ENCODE measurements at regions not wholly inside any gene's neighbourhood (a gene's known extent, or its start where the extent isn't known, plus 50 kb on each side); places are given as distances from the start of the nearest gene placed in this dataset.

DNA sequence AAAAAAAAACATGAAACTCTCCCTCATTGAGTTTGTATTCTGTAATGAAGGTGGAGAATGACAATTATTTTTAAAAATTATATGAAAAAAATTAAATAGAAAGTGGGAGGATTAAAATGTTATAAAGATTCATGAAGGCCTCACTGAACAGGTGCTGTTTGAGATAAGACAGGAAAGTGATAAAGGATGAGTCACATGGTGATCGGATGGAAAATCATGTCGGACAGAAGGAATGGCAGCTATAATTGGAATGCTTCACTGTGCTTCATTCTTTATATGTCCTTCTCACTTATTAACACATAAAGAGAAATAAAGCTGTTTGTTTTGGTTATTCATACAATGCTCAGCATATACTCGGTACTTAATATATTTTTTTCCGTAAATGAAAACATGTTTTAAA, 464.5 kb upstream of the RGMB start (continued):
- TF ChIP-seq, protein P1, sequence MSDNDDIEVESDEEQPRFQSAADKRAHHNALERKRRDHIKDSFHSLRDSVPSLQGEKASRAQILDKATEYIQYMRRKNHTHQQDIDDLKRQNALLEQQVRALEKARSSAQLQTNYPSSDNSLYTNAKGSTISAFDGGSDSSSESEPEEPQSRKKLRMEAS (CRISPR knock-in tag; IDR thresholded peaks at IDR 0.05), result no peak
- TF ChIP-seq NR2C2 (CRISPR knock-in tag; IDR thresholded peaks at IDR 0.05) (no peak), ZNF396 (CRISPR knock-in tag; IDR thresholded peaks at IDR 0.05; ENCODE audit: borderline replicate concordance) (no peak), ZNF263 (CRISPR knock-in tag; IDR thresholded peaks at IDR 0.05; ENCODE audit: low read depth) (no peak), ZNF138 (CRISPR knock-in tag; conservative IDR thresholded peaks at IDR 0.05) (no peak), CREB1 (CRISPR knock-in tag; IDR thresholded peaks at IDR 0.05) (no peak), GABPB1 (CRISPR knock-in tag; IDR thresholded peaks at IDR 0.05) (no peak), GRHL2 (CRISPR knock-in tag; IDR thresholded peaks at IDR 0.05; ENCODE audit: insufficient replicate concordance, severe bottlenecking) (no peak), JUN (CRISPR knock-in tag; IDR thresholded peaks at IDR 0.05) (no peak), ZNF671 (CRISPR knock-in tag; IDR thresholded peaks at IDR 0.05) (no peak), ZNF232 (CRISPR knock-in tag; IDR thresholded peaks at IDR 0.05) (no peak)
- TF ChIP-seq, protein P2, sequence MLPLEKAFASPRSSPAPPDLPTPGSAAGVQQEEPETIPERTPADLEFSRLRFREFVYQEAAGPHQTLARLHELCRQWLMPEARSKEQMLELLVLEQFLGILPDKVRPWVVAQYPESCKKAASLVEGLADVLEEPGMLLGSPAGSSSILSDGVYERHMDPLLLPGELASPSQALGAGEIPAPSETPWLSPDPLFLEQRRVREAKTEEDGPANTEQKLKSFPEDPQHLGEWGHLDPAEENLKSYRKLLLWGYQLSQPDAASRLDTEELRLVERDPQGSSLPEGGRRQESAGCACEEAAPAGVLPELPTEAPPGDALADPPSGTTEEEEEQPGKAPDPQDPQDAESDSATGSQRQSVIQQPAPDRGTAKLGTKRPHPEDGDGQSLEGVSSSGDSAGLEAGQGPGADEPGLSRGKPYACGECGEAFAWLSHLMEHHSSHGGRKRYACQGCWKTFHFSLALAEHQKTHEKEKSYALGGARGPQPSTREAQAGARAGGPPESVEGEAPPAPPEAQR (CRISPR knock-in tag; IDR thresholded peaks at IDR 0.05), result no peak

DNA sequence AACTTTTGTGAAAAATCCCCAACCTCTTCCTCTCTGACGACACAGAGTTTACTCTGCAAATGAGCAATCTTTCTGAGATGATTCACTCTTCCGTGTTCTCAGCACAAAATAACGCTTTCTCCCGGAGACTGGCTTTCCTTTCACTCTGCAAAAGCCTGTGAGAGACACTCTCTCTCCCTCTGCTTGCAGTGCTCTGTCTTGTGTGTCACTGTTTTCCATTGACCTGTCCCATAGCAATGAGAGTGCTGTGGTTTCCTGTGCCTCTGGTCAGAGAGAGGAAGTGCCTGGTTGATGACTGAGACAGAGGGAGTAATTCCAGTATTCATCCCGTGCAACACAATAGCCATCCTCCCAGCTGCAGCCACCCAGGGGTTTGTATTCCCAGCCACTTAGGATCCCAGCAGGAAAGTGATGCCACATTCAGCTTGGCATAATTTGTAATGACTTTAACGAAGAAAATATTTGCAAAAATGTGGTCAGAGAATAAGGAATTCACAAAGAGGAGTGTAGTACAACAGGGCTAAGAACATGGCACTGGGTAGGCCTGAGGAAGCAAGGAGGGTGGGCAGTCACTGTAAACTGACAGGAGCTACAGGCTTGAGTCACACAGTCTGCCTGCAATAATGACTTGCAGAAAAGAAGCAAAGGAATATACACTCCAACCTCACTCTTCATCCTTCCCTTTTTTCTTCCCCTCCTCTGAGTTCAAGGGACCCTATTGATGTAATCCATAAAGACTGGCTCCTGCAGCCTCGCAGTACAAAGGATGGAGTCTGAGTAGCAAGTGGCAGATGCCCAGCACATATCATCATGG, 463.5 kb upstream of the RGMB start:
- Mint-ChIP-seq H3K4me3 (no peak overlapping the region), H3K36me3 (no peaks in the 10 kb centered on the region), H3K9me3 (no peaks in the 10 kb centered on the region), H3K27ac (peak overlapping the region; percentile 94), H3K27me3 (ENCODE audit: low read depth) (no peaks in the 10 kb centered on the region), H3K4me1 (peaks cover 16% of the 10 kb centered on the region)
- ATAC-seq, result peak; percentile 99
- peak; percentile 24 for DNase-seq (ENCODE audit: low spot score)
- TF ChIP-seq ETV6 (CRISPR knock-in tag; IDR thresholded peaks at IDR 0.05), result 0 out of 2 replicates have a peak, but pooled peaks have one; percentile 12
- peak; percentile 45; the same call in 1 of the 2 replicates for TF ChIP-seq TEAD1 (CRISPR knock-in tag; IDR thresholded peaks at IDR 0.05)
- TF ChIP-seq ZNF121 (CRISPR knock-in tag; IDR thresholded peaks at IDR 0.05), result 0 out of 2 replicates have a peak, but pooled peaks have one; percentile 8
- TF ChIP-seq, protein P3, sequence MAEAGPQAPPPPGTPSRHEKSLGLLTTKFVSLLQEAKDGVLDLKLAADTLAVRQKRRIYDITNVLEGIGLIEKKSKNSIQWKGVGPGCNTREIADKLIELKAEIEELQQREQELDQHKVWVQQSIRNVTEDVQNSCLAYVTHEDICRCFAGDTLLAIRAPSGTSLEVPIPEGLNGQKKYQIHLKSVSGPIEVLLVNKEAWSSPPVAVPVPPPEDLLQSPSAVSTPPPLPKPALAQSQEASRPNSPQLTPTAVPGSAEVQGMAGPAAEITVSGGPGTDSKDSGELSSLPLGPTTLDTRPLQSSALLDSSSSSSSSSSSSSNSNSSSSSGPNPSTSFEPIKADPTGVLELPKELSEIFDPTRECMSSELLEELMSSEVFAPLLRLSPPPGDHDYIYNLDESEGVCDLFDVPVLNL (CRISPR knock-in tag; IDR thresholded peaks at IDR 0.05; ENCODE audit: borderline replicate concordance, low read depth), result no peak
- ChIA-PET POLR2A (no interaction called here), CTCF (interaction anchor here (1.0 kb wide), 1 partner anchor 459 kb away, joined by 4 read pairs; no protein-coding TSS in a partner anchor)

DNA sequence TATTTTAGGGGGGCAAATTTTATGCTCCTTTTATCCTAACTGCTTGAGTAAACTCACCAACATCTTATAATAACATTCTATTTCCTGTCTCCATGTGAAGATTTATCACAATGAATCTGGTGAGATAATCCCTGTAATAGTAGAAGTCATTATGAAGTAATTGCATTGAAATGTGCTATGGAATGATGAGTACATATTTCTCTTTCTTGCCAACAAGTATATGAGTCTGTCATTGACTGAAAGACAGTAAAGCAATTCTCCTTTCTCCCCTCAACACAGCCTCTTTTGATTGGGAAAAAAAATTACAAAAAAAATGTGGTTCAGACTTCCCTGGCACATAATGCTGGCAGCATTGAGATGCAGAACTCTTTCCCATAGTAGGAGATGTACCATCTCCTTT, 459.2 kb upstream of the RGMB start:
- POLR2A ChIA-PET, result no interaction called here
- Mint-ChIP-seq H3K4me1 (peaks cover 22% of the 10 kb centered on the region), H3K27ac (no peak overlapping the region), H3K4me3 (no peak overlapping the region), H3K36me3 (no peaks in the 10 kb centered on the region), H3K9me3 (no peaks in the 10 kb centered on the region), H3K27me3 (ENCODE audit: low read depth) (no peaks in the 10 kb centered on the region)
- no peak for ATAC-seq
- DNase-seq (ENCODE audit: low spot score), result no peak
- CTCF ChIA-PET, result no interaction called here
- TF ChIP-seq GTF2I (CRISPR knock-in tag; conservative IDR thresholded peaks at IDR 0.05), result no peak
- TF ChIP-seq, protein P4, sequence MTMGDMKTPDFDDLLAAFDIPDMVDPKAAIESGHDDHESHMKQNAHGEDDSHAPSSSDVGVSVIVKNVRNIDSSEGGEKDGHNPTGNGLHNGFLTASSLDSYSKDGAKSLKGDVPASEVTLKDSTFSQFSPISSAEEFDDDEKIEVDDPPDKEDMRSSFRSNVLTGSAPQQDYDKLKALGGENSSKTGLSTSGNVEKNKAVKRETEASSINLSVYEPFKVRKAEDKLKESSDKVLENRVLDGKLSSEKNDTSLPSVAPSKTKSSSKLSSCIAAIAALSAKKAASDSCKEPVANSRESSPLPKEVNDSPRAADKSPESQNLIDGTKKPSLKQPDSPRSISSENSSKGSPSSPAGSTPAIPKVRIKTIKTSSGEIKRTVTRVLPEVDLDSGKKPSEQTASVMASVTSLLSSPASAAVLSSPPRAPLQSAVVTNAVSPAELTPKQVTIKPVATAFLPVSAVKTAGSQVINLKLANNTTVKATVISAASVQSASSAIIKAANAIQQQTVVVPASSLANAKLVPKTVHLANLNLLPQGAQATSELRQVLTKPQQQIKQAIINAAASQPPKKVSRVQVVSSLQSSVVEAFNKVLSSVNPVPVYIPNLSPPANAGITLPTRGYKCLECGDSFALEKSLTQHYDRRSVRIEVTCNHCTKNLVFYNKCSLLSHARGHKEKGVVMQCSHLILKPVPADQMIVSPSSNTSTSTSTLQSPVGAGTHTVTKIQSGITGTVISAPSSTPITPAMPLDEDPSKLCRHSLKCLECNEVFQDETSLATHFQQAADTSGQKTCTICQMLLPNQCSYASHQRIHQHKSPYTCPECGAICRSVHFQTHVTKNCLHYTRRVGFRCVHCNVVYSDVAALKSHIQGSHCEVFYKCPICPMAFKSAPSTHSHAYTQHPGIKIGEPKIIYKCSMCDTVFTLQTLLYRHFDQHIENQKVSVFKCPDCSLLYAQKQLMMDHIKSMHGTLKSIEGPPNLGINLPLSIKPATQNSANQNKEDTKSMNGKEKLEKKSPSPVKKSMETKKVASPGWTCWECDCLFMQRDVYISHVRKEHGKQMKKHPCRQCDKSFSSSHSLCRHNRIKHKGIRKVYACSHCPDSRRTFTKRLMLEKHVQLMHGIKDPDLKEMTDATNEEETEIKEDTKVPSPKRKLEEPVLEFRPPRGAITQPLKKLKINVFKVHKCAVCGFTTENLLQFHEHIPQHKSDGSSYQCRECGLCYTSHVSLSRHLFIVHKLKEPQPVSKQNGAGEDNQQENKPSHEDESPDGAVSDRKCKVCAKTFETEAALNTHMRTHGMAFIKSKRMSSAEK (CRISPR knock-in tag; IDR thresholded peaks at IDR 0.05; ENCODE audit: borderline replicate concordance), result no peak
- TF ChIP-seq, protein P5, sequence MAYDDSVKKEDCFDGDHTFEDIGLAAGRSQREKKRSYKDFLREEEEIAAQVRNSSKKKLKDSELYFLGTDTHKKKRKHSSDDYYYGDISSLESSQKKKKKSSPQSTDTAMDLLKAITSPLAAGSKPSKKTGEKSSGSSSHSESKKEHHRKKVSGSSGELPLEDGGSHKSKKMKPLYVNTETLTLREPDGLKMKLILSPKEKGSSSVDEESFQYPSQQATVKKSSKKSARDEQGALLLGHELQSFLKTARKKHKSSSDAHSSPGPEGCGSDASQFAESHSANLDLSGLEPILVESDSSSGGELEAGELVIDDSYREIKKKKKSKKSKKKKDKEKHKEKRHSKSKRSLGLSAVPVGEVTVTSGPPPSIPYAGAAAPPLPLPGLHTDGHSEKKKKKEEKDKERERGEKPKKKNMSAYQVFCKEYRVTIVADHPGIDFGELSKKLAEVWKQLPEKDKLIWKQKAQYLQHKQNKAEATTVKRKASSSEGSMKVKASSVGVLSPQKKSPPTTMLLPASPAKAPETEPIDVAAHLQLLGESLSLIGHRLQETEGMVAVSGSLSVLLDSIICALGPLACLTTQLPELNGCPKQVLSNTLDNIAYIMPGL (CRISPR knock-in tag; IDR thresholded peaks at IDR 0.05), result no peak
- TF ChIP-seq FOXK1 (CRISPR knock-in tag; IDR thresholded peaks at IDR 0.05), result no peak
- TF ChIP-seq, protein P6, sequence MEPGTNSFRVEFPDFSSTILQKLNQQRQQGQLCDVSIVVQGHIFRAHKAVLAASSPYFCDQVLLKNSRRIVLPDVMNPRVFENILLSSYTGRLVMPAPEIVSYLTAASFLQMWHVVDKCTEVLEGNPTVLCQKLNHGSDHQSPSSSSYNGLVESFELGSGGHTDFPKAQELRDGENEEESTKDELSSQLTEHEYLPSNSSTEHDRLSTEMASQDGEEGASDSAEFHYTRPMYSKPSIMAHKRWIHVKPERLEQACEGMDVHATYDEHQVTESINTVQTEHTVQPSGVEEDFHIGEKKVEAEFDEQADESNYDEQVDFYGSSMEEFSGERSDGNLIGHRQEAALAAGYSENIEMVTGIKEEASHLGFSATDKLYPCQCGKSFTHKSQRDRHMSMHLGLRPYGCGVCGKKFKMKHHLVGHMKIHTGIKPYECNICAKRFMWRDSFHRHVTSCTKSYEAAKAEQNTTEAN (CRISPR knock-in tag; IDR thresholded peaks at IDR 0.05), result no peak
- TF ChIP-seq ZNF423 (CRISPR knock-in tag; IDR thresholded peaks at IDR 0.05), result no peak
- TF ChIP-seq, protein P7, sequence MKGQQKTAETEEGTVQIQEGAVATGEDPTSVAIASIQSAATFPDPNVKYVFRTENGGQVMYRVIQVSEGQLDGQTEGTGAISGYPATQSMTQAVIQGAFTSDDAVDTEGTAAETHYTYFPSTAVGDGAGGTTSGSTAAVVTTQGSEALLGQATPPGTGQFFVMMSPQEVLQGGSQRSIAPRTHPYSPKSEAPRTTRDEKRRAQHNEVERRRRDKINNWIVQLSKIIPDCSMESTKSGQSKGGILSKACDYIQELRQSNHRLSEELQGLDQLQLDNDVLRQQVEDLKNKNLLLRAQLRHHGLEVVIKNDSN (CRISPR knock-in tag; IDR thresholded peaks at IDR 0.05), result no peak
- TF ChIP-seq TEAD4 (CRISPR knock-in tag; IDR thresholded peaks at IDR 0.05), result no peak

Data from WTC11 (cell line).